ENCODE measurements at regions not wholly inside any gene's neighbourhood (a gene's known extent, or its start where the extent isn't known, plus 50 kb on each side); places are given as distances from the start of the nearest gene placed in this dataset.
A peak's percentile ranks its signal among the peaks of the same experiment; 100 is the strongest.

DNA sequence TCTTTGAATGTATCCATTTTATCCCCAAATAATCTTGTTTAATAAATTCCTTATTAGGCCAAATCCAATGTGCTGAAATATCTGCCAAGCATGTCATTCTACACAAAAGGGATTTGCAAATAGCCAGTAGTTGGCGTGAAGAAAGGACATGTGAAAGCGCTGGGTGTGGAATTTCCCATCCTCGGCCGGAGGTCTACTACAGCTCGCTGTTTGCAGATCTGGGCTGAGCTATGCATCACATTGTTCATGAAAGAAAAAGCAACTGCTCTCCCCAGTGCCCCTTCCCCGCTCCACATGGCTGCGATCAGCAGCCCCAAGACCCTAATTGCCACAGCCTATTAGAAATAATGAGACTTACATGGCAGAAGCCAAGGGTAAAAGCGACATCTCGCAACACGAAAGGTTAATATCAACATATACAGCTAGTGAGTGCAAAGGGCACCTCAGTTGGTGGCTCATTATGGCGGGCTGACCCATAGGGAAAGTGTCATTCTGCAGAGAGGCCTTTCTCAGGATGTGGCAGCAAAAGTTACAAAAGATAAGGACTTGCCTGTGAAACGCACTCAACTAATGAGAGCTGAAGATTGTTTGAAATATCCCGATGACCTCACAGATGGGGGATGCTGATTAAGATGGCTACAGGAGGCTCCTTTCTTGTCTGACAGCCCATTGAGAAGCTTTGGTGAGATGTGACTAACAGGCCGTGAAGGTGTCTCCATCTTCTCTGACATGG is 126.9 kb upstream of the CYP1B1 start:
- DNase-seq, result no peak

DNA sequence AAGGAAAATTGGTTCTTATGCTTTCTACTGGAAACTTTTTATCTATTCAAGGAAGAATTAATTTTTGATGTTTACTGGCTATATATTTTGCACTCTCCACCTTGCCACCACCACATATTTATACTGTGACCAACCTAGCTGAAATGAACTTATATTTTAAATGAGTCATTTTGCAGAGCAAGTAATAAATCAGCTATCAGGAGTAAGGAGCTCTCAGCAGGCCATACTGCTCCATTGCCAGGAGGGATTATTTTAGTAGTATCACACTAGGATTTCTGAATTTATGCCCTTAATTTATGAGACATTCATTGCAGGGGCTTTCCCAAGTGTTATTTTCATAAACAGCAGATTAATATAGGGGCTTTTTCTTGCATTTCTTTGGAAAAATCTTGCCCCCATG is 125.8 kb upstream of the CYP1B1 start:
- DNase-seq, result no peak

- no peak for DNase-seq
Observed at GRCh38 chr2:38200598-38200997, 124.6 kb upstream of the CYP1B1 start.

DNA sequence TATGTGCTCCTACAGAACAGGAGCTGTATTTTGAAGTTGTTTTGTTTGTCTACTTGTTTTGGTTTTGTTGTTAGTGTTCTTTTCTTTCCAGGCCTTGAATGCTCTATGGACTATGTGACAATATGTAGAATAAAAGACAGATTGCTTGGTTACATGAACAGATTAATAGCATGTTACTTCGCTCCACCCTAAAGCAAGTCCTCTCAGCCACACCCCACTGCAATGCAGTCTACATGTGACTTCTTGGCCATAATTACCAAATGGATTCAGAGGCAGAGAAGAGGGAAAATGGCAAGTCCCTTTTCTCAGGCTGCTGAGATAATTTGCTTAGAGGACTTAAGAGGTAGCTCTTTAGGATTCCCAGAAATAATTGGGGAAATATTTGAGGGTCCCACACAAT is 123.2 kb upstream of the CYP1B1 start:
- no peak for DNase-seq

GRCh38 chr2:38194751-38195150 is 118.8 kb upstream of the CYP1B1 start:
- DNase-seq, result no peak

DNA sequence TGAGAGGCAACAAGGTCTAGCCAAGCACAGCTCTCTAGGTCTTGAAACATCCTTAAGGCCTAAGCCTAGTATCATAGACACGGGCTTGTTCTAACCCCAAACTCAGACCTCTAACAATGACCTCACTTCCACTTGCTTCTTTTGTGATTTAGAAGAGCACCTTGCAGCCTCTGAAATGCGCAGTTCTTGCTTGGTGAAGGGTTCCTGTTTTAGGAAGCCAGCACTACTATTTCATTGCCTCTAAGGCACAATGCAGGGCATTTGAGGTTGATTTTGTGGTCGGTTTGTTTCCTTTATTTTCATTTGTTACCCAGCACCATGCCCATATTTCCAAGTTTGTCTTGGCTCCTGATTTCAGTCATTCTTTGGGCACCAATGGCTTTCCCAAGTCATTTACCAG is 117.0 kb upstream of the CYP1B1 start:
- DNase-seq, result no peak

GRCh38 chr2:38192046-38192445 is 116.1 kb upstream of the CYP1B1 start:
- no peak for DNase-seq

DNA sequence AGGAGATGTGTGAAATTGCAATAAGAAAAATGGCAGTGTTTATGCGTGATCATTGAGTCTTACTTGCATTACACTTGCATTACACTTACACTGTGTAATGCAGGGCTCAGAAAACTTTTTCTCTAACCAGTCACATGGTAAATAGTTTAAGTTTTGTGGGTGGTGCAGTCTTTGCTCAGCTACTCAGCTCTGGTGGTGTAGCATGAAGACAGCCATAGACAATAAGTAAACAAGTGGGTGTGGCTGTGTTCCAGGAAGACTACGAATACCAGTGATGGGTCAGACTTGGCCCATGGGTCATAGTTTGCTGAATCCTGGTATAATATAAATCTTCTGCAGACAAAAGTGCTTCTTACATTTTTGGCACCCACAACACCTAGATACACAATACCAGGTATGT is 115.6 kb upstream of the CYP1B1 start:
- DNase-seq, result no peak

GRCh38 chr2:38190542-38191218 is 114.7 kb upstream of the CYP1B1 start:
- no peak for DNase-seq

- DNase-seq, result no peak
Observed at GRCh38 chr2:38187541-38188011, 111.6 kb upstream of the CYP1B1 start.

GRCh38 chr2:38185012-38185491 is 109.1 kb upstream of the CYP1B1 start:
- no peak for DNase-seq

- no peak for DNase-seq
Observed at GRCh38 chr2:38182492-38183003, 106.6 kb upstream of the CYP1B1 start.

GRCh38 chr2:38181806-38182491 is 106.0 kb upstream of the CYP1B1 start:
- no peak for DNase-seq

- no peak for DNase-seq
Observed at GRCh38 chr2:38180754-38181153, 104.8 kb upstream of the CYP1B1 start.

- peak; percentile 4 to 11 for DNase-seq
Observed at GRCh38 chr2:38178556-38179419, 102.8 kb upstream of the CYP1B1 start.

DNA sequence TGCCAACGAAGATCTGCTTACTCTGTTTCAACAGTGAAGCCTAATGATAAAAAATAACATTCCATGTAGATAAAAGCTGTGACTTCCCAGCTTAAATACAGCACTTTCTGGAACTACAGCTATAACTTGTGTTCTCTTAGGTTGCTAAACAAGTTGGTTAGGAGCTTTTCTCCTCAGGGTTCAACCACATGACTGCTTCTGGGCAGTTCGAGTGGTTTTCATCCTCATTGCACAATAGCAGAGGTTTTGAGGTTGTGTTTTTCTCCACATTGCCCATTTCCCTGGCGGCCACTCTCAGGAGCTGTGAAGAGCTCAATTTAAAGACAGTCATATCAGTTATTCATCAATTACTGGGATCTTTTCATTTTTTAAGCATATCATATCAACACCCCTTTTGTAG is 102.2 kb upstream of the CYP1B1 start:
- peak; percentile 18 to 22 for DNase-seq

DNA sequence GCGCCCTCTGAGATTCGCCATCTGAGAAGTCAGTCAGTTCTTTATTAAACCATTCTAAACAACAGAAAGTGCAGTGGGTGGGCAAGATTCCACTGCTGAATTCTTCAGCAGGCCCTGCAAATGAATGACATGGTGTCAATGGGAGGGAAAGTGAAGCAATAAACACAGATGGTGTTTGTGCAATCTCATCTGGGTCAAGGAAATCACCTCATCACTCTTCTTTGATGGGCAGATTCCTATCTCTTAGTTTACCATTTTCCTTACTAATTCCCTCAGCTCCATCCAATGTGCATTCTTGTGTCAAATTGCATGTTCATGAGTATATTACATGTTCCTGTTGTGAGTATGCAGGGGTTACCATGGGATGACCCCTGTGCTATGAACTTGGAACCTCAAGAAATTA is 100.7 kb upstream of the CYP1B1 start:
- no peak for DNase-seq

DNA sequence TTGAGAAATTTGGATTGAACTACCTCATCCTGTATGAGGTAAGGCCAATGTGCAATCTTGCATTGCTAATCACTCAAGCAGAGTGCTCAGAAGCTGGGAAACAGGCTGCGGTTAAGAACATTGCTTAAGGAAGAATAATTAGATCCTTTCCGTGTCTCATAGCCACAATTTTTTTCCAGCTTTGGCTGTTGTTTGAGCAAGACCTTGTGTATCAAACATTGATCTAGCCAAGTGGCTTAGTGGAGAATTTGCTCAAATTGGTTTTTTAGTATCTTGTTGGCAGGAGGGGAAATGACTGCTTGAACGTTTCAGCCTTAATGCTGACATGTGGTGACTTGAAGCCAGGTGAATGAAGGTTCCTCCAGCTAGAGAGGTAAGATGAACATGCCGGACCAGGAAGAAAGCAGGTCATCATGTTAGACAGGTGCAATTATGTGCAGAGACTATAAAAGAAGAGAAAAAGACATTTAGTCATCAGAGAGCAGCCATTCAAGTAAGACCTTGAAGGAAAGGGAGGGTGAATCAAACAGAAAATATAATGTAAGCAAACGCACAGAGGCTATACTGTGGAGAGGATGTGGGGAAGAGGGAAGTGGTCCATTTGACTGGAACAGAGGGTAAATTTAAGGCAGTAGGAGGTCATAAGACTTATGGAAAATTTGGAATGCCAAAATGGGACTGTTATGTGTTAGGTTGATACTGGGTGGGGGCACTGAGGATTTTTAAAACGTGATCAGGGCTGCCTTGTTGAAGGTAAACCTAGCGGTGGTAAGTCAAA is 98.9 kb upstream of the CYP1B1 start:
- no peak for DNase-seq

- DNase-seq, result no peak
Observed at GRCh38 chr2:38174131-38174530, 98.2 kb upstream of the CYP1B1 start.

DNA sequence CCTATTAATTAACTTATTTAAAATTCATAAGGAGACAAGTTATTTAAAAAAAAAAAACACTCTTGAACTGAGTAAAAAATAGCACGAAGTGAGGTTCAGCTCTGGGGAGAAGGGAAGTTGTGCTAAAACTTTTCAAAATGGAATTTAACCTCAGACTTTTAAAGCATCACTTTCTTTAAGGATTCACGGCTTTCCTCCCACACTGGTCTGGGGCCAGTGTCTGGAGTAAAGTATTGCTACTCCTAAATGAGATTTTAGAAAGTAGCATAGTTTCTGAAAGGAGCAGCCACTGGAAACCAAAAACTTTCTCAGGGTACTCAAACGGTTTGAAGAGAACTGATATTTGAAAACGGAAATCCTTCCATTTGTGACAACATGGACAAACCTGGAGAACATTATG is 97.7 kb upstream of the CYP1B1 start:
- no peak for DNase-seq

- no peak for DNase-seq
Observed at GRCh38 chr2:38171208-38171855, 95.4 kb upstream of the CYP1B1 start.
